Panc1 (cell line): ENCODE measurements at regions not wholly inside any gene's neighbourhood (a gene's known extent, or its start where the extent isn't known, plus 50 kb on each side); places are given as distances from the start of the nearest gene placed in this dataset.

ENCODE experiments used
- ATAC-seq: fragments of 200-7000 bp; cut with Tn5 transposase; 2 replicates; pipeline ENCODE4 v1.9.1; 2020; ENCODE audit warnings: mild to moderate bottlenecking, moderate library complexity
- BruUV-seq: library from RNA; stranded (reverse); fragments of 400-500 nt; replicated peaks from 2 replicates; lab custom pipeline; 2021; lab: Mats Ljungman, UMichigan
- CTCF ChIA-PET: fragments of 300-600 bp; sonication (Branson Sonifier 250); formaldehyde crosslinking; loops from one replicate; lab custom pipeline; 2022; ENCODE audit warnings: antibody characterized with exemption; lab: Charles Lee
- POLR2A ChIA-PET: fragments of 300-600 bp; sonication (Branson Sonifier 250); formaldehyde crosslinking; loops from one replicate; lab custom pipeline; 2022; ENCODE audit warnings: antibody characterized with exemption; lab: Charles Lee
- DNase-seq: peaks from one replicate; pipeline ENCODE4 v3.0.0-alpha.2; 2010; ENCODE audit warnings: low read depth, low spot score
- H3K27ac ChIP-seq: 2 replicates; pipeline ENCODE4 v1.5.1; 2011; ENCODE audit warnings: mild to moderate bottlenecking, low read length, inconsistent platforms
- H3K27me3 ChIP-seq: fragments of 200-500 bp; sonication (Bioruptor generic); 2 replicates; pipeline ENCODE4 v1.6.0; 2014; ENCODE audit warnings: low read length, inconsistent platforms; ENCODE audit not compliant: control insufficient read depth, insufficient read depth
- H3K36me3 ChIP-seq: fragments of 200-500 bp; sonication (Bioruptor generic); 2 replicates; pipeline ENCODE4 v1.5.1; 2014; ENCODE audit warnings: inconsistent platforms, mild to moderate bottlenecking, low read length, moderate library complexity; ENCODE audit not compliant: control insufficient read depth, insufficient read depth
- H3K4me1 ChIP-seq: 2 replicates; pipeline ENCODE4 v1.5.1; 2011; ENCODE audit warnings: inconsistent platforms, mild to moderate bottlenecking, low read length, moderate library complexity; ENCODE audit not compliant: control insufficient read depth, insufficient read depth
- H3K4me3 ChIP-seq, 2 experiments: 2 replicates each; pipeline ENCODE4 v1.5.1; 2011 to 2012; ENCODE audit warnings: low read depth in 2 of 2, low read length in 2 of 2, mild to moderate bottlenecking in 2 of 2, inconsistent platforms in 1 of 2, moderate library complexity in 1 of 2
- H3K9me3 ChIP-seq: fragments of 200-500 bp; sonication (Bioruptor generic); 2 replicates; pipeline ENCODE4 v1.5.1; 2014; ENCODE audit warnings: low read depth, mild to moderate bottlenecking, inconsistent platforms, low read length, moderate library complexity; ENCODE audit not compliant: control insufficient read depth, insufficient read depth
- POLR2AphosphoS5 ChIP-seq: IDR thresholded peaks from 2 replicates; pipeline ENCODE4 v1.6.1; 2012; ENCODE audit warnings: mild to moderate bottlenecking, low read depth, low read length, moderate library complexity
- SIN3A ChIP-seq: IDR thresholded peaks from 2 replicates; pipeline ENCODE4 v1.6.1; 2012; ENCODE audit warnings: low read depth, mild to moderate bottlenecking, low read length, moderate library complexity, borderline replicate concordance; ENCODE audit not compliant: insufficient read depth
- TCF7L2 ChIP-seq: IDR thresholded peaks from 2 replicates; pipeline ENCODE4 v1.6.1; 2011; ENCODE audit warnings: mild to moderate bottlenecking, low read depth, low read length, inconsistent platforms
- in situ Hi-C: cut with HindIII; loops from 2 replicates; pipeline ENCODE4 v1.10.0; 2016; ENCODE audit warnings: low sequenced_read_pairs, low pct_unique_long_range_greater_than_20kb
- intact Hi-C: fragments of 100-400 bp; cut with micrococcal nuclease; formaldehyde crosslinking; loops from one replicate; pipeline ENCODE4 v1.10.0; 2022; ENCODE audit not compliant: unreplicated experiment
- TF ChIP-seq, protein P1 (sequence below): fragments of 450-650 bp; IDR thresholded peaks from 2 replicates; pipeline ENCODE4 v1.5.1; 2017; ENCODE audit warnings: mild to moderate bottlenecking
- TF ChIP-seq, protein P2 (sequence below), 2 experiments: IDR thresholded peaks; 2 replicates each; pipeline ENCODE4 v1.6.1; 2011 to 2012; ENCODE audit warnings: low read depth in 2 of 2, control low read depth in 1 of 2, low read length in 1 of 2, mild to moderate bottlenecking in 1 of 2, moderate library complexity in 1 of 2; ENCODE audit not compliant: insufficient read depth in 1 of 2

DNA sequence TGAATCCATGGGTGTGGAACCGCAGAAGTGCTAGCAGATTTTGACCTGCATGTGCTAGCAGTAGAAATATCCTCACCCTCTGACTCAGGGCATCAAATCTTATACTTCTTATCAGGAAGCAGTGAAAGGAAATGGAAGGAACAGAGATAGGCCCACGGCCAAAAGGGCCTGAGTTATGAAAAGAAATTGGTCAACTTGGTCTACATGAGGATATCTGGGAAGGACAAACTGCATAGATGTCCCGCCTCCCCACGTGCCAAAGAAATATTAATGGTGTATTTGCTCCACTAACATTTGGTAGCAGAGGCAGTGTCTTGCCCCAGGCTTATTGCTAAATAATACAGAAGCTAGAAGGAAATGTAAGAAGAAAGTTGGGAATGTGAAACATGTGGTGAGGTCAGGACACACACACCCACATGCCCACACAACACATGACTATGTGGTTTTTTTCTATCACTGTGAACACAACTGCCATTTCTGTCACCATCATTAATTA lies 93.6 kb upstream of the COL8A1 start:
- no peak overlapping the region for H3K27ac ChIP-seq
- ATAC-seq (no peak), DNase-seq (no peak)
- no peaks in the 10 kb centered on the region for H3K9me3 ChIP-seq
- ChIA-PET CTCF (no interaction called here), POLR2A (no interaction called here)
- intact Hi-C loops, result no loop called here
- H3K27me3 ChIP-seq, result no peaks in the 10 kb centered on the region
- H3K4me1 ChIP-seq, result no peaks in the 10 kb centered on the region
- in situ Hi-C loops, result no loop called here
- H3K4me3 ChIP-seq, result no peak overlapping the region
- no peaks in the 10 kb centered on the region for H3K36me3 ChIP-seq
- TF ChIP-seq POLR2AphosphoS5 (no peak), TCF7L2 (no peak), SIN3A (no peak)
- TF ChIP-seq, protein P1, sequence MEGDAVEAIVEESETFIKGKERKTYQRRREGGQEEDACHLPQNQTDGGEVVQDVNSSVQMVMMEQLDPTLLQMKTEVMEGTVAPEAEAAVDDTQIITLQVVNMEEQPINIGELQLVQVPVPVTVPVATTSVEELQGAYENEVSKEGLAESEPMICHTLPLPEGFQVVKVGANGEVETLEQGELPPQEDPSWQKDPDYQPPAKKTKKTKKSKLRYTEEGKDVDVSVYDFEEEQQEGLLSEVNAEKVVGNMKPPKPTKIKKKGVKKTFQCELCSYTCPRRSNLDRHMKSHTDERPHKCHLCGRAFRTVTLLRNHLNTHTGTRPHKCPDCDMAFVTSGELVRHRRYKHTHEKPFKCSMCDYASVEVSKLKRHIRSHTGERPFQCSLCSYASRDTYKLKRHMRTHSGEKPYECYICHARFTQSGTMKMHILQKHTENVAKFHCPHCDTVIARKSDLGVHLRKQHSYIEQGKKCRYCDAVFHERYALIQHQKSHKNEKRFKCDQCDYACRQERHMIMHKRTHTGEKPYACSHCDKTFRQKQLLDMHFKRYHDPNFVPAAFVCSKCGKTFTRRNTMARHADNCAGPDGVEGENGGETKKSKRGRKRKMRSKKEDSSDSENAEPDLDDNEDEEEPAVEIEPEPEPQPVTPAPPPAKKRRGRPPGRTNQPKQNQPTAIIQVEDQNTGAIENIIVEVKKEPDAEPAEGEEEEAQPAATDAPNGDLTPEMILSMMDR, result no peak
- TF ChIP-seq, protein P2, sequence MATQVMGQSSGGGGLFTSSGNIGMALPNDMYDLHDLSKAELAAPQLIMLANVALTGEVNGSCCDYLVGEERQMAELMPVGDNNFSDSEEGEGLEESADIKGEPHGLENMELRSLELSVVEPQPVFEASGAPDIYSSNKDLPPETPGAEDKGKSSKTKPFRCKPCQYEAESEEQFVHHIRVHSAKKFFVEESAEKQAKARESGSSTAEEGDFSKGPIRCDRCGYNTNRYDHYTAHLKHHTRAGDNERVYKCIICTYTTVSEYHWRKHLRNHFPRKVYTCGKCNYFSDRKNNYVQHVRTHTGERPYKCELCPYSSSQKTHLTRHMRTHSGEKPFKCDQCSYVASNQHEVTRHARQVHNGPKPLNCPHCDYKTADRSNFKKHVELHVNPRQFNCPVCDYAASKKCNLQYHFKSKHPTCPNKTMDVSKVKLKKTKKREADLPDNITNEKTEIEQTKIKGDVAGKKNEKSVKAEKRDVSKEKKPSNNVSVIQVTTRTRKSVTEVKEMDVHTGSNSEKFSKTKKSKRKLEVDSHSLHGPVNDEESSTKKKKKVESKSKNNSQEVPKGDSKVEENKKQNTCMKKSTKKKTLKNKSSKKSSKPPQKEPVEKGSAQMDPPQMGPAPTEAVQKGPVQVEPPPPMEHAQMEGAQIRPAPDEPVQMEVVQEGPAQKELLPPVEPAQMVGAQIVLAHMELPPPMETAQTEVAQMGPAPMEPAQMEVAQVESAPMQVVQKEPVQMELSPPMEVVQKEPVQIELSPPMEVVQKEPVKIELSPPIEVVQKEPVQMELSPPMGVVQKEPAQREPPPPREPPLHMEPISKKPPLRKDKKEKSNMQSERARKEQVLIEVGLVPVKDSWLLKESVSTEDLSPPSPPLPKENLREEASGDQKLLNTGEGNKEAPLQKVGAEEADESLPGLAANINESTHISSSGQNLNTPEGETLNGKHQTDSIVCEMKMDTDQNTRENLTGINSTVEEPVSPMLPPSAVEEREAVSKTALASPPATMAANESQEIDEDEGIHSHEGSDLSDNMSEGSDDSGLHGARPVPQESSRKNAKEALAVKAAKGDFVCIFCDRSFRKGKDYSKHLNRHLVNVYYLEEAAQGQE (IDR thresholded peaks at IDR 0.05; ENCODE audit: insufficient read depth in 1 of 2, low read depth in 2 of 2, low read length in 1 of 2), result no peak
- BruUV-seq, result no TSS peak

DNA sequence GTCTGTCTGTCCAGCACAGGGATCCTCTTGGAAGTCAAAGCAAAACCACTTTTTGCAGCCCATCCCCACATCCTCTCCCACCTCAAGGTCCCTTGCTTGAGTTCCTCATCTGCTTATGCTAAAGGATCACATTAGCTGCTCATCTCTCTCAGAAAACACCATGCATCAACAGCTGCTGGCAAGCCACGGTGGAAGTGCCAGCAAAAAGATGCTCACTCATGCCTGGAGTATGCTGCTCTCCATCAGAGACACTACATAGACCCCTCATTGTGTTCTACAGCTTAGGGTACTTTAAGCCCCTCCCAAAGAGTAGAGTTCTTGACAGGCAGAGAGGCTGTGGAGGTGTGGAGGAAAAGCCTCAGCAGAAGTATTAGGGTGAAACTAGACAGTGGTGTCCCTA lies 94.6 kb upstream of the COL8A1 start:
- CTCF ChIA-PET, result no interaction called here
- Histone ChIP-seq H3K4me3 (no peak overlapping the region), H3K9me3 (no peaks in the 10 kb centered on the region), H3K27me3 (no peaks in the 10 kb centered on the region), H3K4me1 (no peaks in the 10 kb centered on the region), H3K36me3 (no peaks in the 10 kb centered on the region), H3K27ac (no peak overlapping the region)
- DNase-seq (no peak), ATAC-seq (no peak)
- intact Hi-C loops (no loop called here), in situ Hi-C loops (no loop called here)
- TF ChIP-seq SIN3A, result no peak
- TF ChIP-seq, protein P2 (IDR thresholded peaks at IDR 0.05; ENCODE audit: insufficient read depth in 1 of 2, low read depth in 2 of 2, low read length in 1 of 2), result no peak
- no peak for TF ChIP-seq POLR2AphosphoS5
- TF ChIP-seq, protein P1, result no peak
- no peak for TF ChIP-seq TCF7L2
- BruUV-seq, result no TSS peak
- POLR2A ChIA-PET, result no interaction called here
